NOMO-1 treated with dmso at 0.1 percent for 144 hours (cell line): ENCODE measurements at regions not wholly inside any gene's neighbourhood (a gene's known extent, or its start where the extent isn't known, plus 50 kb on each side); places are given as distances from the start of the nearest gene placed in this dataset.

Experiments used
- DNase-seq: peaks from one replicate; lab custom pipeline; 2025; ENCODE audit not compliant: unreplicated experiment; lab: John Stamatoyannopoulos, UW

DNA sequence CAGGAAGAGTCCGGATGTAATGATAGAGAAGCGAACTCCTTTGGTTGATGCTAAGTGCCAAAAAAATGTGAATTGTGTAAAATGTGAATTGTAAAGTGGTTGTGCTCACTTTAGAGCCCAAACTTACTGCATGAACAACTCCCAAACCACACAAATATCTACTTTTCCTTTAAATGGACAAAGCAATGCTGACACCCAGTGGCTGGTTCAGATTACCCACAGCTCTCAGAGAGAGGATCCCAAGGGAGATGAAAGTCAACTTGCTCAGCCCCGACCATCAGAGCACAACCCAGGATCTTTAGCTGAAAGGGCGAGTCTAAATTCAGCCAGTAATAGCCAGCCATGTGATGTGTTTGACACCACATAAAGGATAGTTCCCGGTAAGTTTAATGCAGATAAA, 133.7 kb downstream of the NMUR2 start:
- DNase-seq, result no peak

DNA sequence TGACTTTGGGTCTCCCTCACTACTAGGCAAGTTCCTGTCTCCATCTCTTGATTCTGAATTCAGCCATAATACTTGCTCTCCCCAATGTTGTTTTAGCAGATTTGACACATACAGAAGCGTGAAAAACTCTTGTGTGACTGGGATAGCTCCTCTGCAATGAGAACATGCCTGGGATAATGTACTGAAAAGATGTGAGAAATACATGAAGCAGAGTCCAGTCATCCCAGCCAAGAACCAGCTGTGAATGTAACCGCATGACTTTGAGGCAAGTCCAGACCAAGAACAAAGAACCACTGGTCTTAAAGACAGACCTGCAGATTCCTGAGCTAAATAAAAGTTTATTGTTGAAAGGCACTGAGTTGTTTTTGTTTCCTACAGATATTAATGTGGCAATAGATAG, 135.0 kb downstream of the NMUR2 start:
- no peak for DNase-seq

DNA sequence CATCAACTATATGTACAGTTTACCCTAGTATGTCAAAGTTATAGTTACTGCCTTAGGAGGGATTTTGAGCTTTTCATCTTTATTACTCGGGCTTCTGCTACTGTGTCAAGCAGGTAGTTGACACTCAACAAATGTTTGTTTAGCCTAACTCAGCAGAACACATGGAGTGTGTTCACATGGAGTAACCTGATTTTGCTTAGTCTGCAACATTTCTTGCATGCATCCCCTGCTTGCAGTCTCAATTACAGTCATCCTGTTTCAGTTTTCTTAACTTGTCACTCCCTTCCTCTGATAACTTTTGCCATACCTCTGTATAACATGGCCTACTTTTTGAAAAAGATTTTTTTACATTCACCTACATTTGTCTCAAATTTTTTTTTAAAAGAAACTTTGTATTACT, 135.5 kb downstream of the NMUR2 start:
- DNase-seq, result no peak

DNA sequence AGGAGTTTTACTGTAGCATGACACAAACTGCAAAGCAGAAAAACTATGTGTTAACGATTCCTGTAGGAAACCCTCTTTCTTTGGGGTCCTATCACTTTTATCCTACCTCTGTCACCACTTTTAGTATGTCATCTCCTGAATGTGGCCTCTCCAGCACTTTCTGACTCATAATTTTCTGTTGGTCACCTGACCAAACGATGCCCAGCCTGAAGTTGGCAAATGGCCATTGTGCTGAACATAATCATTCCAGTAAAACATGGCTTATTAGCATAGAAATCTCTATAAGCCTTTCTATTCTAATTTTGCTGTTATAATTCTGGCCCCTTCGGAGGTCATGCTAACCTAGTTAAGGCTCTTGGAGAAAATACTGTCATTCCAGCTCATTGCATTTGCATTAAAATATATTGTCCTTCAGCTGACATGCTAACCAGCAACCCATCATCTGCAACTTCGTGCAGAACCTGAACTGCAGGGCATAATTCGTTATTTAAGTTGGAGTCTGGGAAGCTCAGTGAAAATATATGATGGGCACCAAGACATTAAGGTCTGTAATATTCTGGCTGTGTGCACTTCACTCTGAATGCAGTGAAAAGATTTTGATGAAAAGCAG, 140.3 kb downstream of the NMUR2 start:
- no peak for DNase-seq

DNA sequence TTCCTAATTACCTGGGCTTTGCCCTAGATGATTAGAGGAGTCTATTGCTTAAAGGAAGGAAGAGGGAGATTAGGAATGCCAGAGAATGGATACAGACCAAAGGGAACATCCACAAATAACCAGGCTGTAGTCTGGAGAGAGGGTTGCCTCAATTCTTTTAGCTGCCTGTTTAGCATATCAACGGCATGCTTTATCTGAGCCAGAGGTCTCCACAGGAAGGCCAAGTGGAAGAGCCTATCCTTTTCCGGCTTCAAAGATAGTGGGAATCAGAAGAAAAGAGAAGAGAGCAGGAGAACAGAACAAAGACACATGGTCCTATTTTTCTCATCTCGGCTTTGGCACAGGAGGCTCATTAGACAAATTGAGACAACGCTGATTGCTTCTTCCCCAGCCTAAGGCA, 142.4 kb downstream of the NMUR2 start:
- DNase-seq, result no peak

DNA sequence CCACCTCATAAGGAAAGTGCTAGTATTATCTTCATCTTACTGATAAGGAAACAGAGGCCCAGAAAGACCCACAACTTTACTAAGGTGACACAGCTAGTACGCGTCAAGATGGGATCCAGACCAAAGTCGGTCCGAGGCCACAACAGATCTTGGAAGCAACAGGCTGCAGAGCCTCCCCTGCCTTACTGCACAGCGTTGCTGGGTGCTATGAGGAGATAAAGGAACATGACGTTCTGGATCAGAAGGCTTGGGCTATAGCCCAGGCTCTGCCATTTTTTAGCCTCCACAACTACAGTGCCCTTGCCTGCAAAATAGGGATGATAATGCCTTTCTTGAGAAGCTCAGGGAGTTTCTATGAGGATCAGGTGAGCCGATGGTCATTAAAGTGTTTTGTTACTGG, 144.1 kb downstream of the NMUR2 start:
- no peak for DNase-seq

DNA sequence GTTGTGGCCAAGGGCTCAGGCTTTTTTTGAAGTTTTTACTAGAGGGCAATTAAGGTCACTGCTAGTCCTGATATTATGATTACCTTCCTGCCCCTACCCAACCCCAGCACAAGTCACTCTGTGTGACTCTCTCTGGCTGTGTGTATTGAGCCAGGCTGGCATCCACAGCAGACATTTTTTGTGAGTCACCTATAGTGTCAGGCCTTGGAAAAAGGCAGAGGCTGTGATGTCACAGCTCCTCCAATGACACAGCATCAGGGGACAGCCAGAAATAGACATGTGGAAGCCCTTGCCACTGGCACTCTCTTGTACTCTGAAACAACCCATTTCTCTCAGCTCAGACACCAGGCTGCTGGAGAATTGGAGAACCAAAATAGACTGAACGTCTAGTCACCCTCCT, 145.4 kb downstream of the NMUR2 start:
- DNase-seq, result no peak

DNA sequence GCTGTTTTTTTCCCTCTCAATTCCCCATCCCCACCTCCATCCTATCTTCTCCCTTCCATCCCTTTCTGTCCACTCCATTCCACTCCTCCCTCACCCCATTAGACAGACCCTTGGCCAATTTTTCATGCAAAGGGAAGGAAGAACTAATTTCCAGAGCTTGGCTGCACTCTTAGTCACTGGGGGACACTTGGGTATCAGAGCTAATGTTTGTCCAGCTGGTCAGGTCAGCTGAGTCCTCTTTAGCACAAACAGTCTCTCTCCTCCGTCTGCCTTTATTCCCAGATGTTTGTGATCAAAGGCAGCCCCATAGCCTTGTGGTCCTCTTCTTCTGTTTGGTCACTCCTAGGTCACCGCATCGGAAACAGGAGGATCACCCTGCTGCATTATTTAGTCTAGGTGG, 148.5 kb downstream of the NMUR2 start:
- DNase-seq, result no peak

DNA sequence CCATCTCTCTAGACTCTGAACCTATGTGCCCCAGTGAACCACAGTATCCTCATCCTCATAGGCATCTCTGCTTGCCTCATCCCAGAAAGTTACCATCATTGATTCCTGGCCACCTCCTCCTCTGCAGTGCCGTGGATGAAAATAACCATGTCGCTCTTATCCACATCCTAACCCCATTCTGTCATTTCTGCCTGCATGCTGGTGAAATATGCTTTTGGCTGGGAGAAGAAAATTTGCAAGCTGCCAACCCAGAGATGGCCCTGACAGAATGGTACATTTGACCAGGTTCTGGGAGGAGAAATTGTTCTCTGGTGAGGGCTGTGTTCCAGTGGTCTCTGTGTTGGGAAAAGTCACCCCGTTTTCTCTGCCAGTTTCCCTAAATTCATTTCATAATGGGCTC, 149.7 kb downstream of the NMUR2 start:
- no peak for DNase-seq

DNA sequence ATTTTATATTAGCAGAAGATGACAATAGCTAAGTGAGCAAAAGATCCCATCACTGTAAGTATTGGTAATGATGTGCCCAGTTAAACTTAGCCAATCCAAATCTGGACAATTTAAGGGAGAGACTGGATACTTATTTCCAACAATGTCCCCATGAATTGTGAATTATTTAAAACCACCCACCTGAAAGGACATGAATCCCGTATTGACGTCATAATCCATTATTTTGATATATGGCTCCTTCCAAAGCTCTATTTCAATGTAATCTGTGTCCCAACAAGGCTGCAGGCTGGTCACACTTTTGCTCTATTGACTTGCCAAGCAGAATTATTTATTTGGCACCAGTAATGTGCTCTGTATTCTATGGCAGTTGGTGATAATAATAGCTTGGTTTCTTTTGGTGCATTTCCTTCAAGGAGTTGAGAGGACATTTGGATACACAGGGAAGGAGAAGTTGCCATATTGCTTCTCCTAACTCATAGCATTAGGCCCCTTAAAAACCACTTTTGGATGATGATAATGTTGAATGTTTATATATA, 157.2 kb downstream of the NMUR2 start:
- no peak for DNase-seq

DNA sequence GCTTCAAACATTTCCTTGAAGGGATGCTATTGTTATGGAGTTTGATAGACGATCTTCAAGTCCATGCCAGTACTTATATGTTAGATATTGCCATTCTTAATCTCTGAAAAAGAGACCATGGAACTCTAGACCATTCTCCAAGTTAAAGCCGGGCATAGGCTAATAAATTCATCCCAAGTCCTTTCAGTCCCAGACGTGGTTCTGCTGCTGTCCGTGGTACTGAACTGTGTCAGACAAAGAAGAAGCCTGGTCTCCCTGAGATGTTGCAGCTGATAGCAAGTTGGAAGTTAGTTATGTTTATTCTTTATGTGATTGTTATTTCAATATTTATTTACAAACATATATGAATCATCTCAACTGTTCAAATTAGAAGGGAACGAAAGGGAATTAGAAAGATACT, 158.7 kb downstream of the NMUR2 start:
- DNase-seq, result no peak

DNA sequence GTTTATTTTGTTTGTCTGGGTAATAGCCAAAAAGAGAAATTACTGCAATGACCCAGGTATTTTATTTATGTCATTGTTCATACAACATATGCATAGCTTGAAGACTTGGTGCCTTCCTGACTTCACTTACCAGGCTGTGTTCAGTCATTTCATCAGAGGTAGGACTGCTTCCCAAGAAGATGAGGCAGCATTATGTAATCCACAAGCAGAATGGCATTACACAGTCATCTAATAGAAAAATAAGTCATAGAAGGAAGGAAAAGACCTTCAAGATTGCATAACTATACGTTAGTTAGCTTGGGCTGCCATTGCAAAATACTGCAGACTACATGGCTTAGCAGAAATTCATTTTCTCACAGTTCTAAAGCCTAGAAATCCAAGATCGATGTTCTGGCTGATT, 167.5 kb downstream of the NMUR2 start:
- peak; percentile 40 for DNase-seq

DNA sequence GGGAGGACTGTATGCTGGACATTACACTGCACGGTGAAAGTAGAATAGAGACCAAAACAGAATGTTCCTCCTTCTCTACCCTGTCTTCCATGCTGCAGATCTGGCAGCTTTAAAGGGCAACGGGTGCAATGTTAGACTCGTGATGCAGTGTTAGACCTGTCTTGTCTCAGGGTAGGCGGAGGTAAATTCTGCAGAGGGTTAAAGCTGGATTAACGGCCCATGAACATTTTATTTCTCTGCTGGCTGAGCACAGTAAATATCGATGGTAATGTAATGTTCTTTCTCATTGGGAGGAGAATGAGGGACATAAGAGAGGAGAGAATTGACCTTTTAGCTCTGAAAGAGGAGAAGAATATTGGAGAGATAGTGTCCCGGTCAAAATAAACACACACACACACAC, 178.9 kb downstream of the NMUR2 start:
- no peak for DNase-seq

DNA sequence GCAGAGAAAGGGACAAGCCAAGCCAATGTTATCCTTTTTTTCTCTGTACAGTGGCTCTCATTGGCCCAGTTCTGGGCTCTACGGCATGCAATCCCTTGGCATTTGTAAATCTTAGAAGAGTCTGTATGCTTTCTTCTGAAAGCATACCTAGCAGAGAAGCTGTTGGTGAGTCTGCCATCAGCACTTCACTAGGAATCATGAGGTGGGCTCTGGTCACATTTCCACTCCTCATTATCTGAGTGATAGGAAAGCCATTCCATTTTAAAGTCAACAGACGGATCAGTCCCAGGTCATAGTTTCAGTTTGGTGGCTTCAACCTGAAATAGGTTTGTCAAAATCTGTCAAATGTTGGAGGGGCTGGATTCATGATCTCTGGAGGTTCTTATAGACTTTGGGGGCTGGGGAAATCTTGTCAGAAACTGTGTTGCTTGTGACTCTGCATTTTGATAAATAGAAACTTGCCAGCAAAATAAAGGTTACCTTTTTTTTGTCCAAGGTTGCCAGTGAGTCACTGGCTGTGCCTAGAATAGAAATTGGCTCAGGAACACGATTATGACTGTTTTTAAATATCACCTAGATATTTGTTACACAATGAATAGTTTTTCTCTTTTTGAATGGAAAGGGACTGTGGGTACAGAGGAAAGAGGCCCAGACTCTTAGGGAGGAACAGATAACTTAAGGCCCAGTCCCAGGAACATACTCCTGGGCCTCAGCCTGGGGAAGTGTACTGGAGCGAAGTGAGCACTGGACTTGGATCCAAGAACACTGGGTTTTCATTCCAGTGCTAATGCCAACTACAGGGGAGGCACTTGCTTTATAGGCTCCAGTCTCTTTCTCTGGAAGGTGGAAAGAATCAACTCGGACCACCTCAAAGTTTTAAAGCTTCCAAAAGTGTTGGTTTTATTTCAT, 183.1 kb downstream of the NMUR2 start:
- no peak for DNase-seq

DNA sequence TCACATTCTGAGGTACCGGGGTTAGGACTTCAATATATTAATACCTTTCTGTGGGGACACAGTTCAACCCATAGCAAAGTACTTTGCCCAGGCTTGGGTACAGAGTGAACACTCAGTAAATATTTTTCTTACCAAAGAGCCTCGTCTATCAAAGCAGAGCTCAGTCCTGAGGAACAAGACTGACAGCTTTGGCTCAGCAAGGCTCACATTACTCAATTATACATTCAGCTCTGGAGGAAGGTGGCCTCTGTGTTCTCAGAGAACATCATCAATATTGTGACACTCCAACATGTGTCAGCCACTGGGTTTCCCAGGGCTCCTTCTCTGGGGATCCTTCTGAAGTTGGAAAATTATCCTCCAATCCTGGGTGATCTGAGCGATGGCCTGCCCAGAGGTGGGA, 186.4 kb downstream of the NMUR2 start:
- DNase-seq, result no peak

DNA sequence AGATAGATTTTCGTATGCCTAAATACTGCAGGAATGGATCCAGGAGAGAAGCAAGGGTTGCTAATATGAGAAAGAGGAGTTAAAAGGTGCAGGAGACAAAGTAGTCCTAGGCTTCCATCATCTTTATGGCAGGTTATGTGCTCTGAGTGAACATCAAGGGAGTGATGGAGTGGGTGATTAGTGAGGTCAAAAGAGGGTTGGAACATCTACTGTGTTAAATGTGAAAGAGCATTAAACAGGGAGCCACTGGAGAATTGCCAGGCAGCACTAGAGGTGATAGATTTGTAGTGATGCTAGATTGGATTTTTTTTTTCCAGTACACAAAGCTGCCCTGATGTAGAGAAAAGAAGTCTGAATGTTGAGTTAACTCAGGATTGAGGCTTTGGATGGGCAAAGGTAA, 199.3 kb downstream of the NMUR2 start:
- no peak for DNase-seq

DNA sequence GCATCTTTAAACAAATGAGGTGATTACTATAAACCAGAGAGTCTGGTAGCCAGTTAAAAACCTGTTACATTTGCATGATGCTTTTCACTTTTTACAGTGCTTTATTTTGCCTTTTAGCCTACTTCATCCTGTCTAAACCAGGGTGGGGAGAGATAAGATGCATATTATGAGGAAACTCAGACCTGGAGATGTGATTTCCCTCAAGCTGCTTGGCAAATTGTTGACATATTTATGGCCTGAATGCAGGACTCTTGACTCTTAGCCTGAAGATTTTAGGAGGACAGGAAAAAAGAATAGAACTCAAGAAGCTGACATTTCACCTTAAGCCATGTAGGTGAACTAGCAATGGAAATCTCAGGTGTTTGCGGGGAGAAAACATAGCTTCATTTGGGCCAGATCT, 202.8 kb downstream of the NMUR2 start:
- DNase-seq, result no peak

DNA sequence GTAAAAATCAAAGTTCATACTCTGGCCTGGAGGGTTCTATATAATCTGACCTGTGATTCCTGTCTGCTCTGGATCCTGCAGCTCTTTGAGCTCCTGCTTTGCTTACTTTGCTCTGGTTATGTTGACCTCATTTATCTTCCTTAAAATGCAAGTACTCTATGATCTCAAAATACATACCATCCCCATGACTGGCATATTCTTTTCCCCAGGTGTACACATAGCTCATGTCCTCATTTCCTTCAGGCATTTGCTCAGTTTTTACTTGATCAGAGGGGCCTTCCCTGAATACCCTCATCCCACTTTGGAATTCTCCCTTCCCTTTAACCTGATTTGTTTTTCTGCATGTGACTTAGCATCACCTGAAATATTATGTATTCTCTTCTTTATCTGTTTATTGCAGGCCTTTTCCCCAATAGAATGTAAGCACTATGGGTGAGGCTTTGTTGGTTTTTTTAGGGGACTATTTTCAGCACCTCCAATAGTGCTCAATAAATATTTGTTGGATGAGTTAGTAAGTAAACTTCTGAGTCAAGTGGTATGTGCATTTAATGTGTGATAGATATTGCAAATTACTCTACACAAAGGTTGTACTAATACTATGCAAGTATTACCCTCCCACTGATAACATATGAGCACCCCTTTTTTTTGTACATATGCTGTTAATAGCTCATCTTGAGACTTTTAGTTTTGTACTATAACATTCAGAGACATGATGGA, 211.5 kb downstream of the NMUR2 start:
- DNase-seq, result no peak

DNA sequence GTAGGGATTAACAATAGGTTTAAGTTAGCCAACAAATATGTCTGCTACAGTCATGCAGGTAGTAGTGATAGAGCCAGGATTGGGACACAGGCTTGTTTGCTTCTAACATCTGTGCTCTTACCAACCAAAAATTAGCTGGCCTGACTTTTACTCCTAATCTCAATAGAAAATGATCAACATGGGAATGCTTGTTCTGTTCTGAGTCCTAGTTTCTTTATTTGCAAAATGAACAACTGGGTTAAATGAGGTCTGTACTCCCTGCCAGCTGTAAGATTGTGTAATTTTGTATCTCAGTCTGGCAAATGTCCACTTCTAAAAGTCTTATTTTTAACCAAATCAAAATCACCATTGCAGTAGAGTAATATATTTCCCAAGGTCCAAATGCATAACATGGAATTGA, 216.8 kb downstream of the NMUR2 start:
- no peak for DNase-seq

DNA sequence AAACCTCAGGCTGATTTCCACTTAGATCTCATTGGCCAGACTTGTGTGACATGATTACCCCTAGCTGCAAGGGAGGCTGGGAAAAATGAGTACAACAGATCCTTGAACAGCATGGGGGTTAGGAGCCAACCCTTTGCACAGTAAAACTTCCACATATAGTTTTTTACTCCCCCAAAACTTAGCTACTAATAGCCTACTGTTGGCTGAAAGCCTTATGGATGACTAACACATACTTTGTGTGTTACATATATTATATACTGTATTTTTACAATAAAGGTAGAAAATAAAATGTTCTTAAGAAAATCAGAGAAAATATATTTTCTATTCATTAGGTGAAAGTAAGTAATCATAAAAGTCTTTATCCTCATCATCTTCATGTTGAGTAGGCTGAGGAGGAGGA, 217.4 kb downstream of the NMUR2 start:
- DNase-seq, result no peak

DNA sequence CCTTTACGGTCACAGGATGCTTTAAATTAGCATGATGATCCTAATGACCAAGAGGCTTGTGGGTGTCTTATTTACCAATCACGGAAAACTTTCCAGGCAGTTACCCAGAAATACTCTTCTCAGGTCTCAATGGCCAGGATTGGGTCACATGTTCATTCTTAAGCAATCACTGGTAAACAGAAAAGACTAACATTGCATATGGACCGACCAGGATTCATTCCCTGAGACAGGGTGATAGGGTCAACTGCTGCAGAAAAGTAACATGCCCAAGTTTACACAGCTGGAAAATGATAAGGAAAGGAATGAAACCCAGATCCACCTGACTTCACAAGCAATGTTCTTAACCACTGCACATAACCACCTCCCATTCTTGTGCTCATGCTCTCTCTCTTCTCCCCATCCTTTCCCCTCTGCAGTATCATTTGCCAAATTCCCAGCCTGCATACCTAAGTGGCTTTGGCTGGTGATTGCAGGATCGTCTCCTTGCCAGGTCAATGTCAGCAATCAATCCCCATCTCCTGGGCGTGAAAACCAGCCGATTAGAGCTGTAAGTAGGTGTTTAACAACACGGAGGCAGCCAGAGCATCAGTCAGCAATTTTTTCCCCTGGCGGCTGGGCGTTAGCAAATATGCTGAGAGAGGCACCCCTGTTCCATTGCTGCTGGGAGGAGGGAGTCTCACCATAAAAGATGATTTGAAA, 219.4 kb downstream of the NMUR2 start:
- DNase-seq, result no peak
